ENCODE measurements at regions not wholly inside any gene's neighbourhood (a gene's known extent, or its start where the extent isn't known, plus 50 kb on each side); places are given as distances from the start of the nearest gene placed in this dataset.

DNA sequence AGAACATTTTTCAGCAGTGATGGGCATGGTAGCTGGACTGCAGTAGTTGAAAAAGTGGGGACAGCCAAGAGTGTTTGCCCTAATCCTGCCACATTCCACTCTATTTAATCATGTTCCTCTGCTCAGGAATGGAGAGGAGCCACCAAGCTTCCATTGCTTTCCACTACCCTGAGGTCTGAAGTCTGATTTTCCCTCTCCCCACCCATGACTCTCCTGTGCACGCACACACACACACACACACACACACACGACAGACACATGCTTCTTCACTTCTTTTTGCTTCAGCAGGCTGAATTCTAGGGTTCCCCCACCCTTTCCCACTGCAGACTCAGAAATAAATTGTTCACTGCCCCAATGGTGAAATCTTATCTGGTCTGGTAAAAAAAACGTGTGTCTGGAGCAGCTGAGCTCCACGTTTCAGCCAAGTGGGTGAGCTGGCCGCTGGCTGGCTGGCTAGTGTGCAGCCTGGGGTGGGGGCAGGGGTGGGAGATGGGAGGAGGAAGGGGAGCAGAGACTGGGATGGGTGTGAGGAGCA, 142.7 kb upstream of the NALF2 start:
- no peak for TF ChIP-seq MXI1 (conservative IDR thresholded peaks at IDR 0.05; ENCODE audit: poor library complexity, severe bottlenecking)
- no peak for TF ChIP-seq EZH2 (IDR thresholded peaks at IDR 0.05; ENCODE audit: borderline replicate concordance, insufficient read depth, low read length, poor library complexity, severe bottlenecking)
- TF ChIP-seq SMC3 (conservative IDR thresholded peaks at IDR 0.05; ENCODE audit: poor library complexity): no peak
- TF ChIP-seq EP300 (conservative IDR thresholded peaks at IDR 0.05; ENCODE audit: poor library complexity, severe bottlenecking): no peak
- TF ChIP-seq, protein P1, sequence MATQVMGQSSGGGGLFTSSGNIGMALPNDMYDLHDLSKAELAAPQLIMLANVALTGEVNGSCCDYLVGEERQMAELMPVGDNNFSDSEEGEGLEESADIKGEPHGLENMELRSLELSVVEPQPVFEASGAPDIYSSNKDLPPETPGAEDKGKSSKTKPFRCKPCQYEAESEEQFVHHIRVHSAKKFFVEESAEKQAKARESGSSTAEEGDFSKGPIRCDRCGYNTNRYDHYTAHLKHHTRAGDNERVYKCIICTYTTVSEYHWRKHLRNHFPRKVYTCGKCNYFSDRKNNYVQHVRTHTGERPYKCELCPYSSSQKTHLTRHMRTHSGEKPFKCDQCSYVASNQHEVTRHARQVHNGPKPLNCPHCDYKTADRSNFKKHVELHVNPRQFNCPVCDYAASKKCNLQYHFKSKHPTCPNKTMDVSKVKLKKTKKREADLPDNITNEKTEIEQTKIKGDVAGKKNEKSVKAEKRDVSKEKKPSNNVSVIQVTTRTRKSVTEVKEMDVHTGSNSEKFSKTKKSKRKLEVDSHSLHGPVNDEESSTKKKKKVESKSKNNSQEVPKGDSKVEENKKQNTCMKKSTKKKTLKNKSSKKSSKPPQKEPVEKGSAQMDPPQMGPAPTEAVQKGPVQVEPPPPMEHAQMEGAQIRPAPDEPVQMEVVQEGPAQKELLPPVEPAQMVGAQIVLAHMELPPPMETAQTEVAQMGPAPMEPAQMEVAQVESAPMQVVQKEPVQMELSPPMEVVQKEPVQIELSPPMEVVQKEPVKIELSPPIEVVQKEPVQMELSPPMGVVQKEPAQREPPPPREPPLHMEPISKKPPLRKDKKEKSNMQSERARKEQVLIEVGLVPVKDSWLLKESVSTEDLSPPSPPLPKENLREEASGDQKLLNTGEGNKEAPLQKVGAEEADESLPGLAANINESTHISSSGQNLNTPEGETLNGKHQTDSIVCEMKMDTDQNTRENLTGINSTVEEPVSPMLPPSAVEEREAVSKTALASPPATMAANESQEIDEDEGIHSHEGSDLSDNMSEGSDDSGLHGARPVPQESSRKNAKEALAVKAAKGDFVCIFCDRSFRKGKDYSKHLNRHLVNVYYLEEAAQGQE (IDR thresholded peaks at IDR 0.05; ENCODE audit: borderline replicate concordance): no peak
- no peak for TF ChIP-seq TAF1 (IDR thresholded peaks at IDR 0.05; ENCODE audit: low read depth)
- no peak for TF ChIP-seq POLR2AphosphoS5 (IDR thresholded peaks at IDR 0.05)
- no peak for TF ChIP-seq RAD21 (conservative IDR thresholded peaks at IDR 0.05)
- H3K27me3 ChIP-seq (ENCODE audit: insufficient read depth, low read depth, low read length): no peaks in the 10 kb centered on the region

DNA sequence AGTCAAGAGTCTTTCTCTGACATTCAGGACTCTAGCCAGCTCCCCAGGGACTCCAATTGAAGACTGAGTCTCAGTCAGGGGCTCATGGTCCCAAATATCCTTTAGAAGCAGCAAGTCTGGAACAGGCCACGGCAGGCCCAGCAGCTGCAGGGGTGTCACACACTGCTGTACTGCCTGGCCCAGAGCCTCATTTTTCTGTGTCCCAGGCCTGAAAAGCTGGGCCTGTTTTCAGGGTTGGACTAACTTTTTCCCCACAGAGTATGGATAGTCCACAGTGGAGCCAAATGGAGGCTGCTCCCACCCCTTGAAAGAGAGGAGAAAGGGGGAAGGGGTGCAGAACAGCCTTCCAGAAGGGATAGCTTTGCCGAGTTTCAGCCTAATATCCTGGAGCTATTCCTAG, 146.8 kb upstream of the NALF2 start:
- TF ChIP-seq MXI1 (conservative IDR thresholded peaks at IDR 0.05; ENCODE audit: poor library complexity, severe bottlenecking) (no peak), CTCF (IDR thresholded peaks at IDR 0.05; ENCODE audit: poor library complexity, severe bottlenecking) (no peak), RAD21 (conservative IDR thresholded peaks at IDR 0.05) (no peak), TAF1 (IDR thresholded peaks at IDR 0.05; ENCODE audit: low read depth) (no peak), SMC3 (conservative IDR thresholded peaks at IDR 0.05; ENCODE audit: poor library complexity) (no peak), EZH2 (IDR thresholded peaks at IDR 0.05; ENCODE audit: borderline replicate concordance, insufficient read depth, low read length, poor library complexity, severe bottlenecking) (no peak), POLR2AphosphoS5 (IDR thresholded peaks at IDR 0.05) (no peak), EP300 (conservative IDR thresholded peaks at IDR 0.05; ENCODE audit: poor library complexity, severe bottlenecking) (no peak)
- TF ChIP-seq, protein P1 (IDR thresholded peaks at IDR 0.05; ENCODE audit: borderline replicate concordance): no peak
- H3K27ac ChIP-seq (ENCODE audit: low read length): no peak overlapping the region

More for the DNA sequence above, 142.7 kb upstream of the NALF2 start:
- H3K36me3 ChIP-seq (ENCODE audit: insufficient read depth, low read length): no peaks in the 10 kb centered on the region
- H3K9ac ChIP-seq (ENCODE audit: low read length): no peak overlapping the region
- H2AFZ ChIP-seq (ENCODE audit: low read depth, low read length): no peak overlapping the region
- no peak overlapping the region for H3K4me3 ChIP-seq (ENCODE audit: low read length)
- no peaks in the 10 kb centered on the region for H3F3A ChIP-seq (ENCODE audit: insufficient read depth, low read length, poor library complexity, severe bottlenecking)
- no peaks in the 10 kb centered on the region for H4K20me1 ChIP-seq (ENCODE audit: insufficient read depth)
- no peaks in the 10 kb centered on the region for H3K79me2 ChIP-seq (replicated peaks; ENCODE audit: insufficient read depth, low read length)
- no peak overlapping the region for H3K4me2 ChIP-seq (ENCODE audit: low read length)
- H3K9me2 ChIP-seq (ENCODE audit: insufficient read depth, low read length): no peaks in the 10 kb centered on the region
- H3K9me3 ChIP-seq (ENCODE audit: low read length): no peaks in the 10 kb centered on the region
- no peak overlapping the region for H3K27ac ChIP-seq (ENCODE audit: low read length)

More for the DNA sequence above, 146.8 kb upstream of the NALF2 start:
- no peaks in the 10 kb centered on the region for H3K36me3 ChIP-seq (ENCODE audit: insufficient read depth, low read length)
- H3K79me2 ChIP-seq (replicated peaks; ENCODE audit: insufficient read depth, low read length): no peaks in the 10 kb centered on the region
- H3K4me3 ChIP-seq (ENCODE audit: low read length): no peak overlapping the region
- H2AFZ ChIP-seq (ENCODE audit: low read depth, low read length): no peak overlapping the region
- H3K27me3 ChIP-seq (ENCODE audit: insufficient read depth, low read depth, low read length): no peaks in the 10 kb centered on the region
- H3F3A ChIP-seq (ENCODE audit: insufficient read depth, low read length, poor library complexity, severe bottlenecking): no peaks in the 10 kb centered on the region
- H4K20me1 ChIP-seq (ENCODE audit: insufficient read depth): no peaks in the 10 kb centered on the region
- H3K4me2 ChIP-seq (ENCODE audit: low read length): no peak overlapping the region
- H3K9me2 ChIP-seq (ENCODE audit: insufficient read depth, low read length): no peaks in the 10 kb centered on the region
- H3K9me3 ChIP-seq (ENCODE audit: low read length): no peaks in the 10 kb centered on the region
- H3K9ac ChIP-seq (ENCODE audit: low read length): no peak overlapping the region
